HEK293 (cell line): ENCODE measurements at regions not wholly inside any gene's neighbourhood (a gene's known extent, or its start where the extent isn't known, plus 50 kb on each side); places are given as distances from the start of the nearest gene placed in this dataset.

Source experiments
- CTCF ChIA-PET: fragments of 350-600 bp; formaldehyde crosslinking; extraction: SDS; loops from one replicate; lab custom pipeline; 2021; ENCODE audit warnings: antibody characterized with exemption; lab: Yijun Ruan, JAX
- POLR2A ChIA-PET: fragments of 300-600 bp; formaldehyde crosslinking; extraction: SDS; loops from one replicate; lab custom pipeline; 2020; ENCODE audit warnings: antibody characterized with exemption, inconsistent platforms; lab: Yijun Ruan, JAX
- H3K27ac ChIP-seq: fragments of 200-500 bp; sonication (Bioruptor generic); 2 replicates; pipeline ENCODE4 v1.5.1; 2014; ENCODE audit warnings: low read depth, low read length, control low read depth, inconsistent platforms; ENCODE audit errors: extremely low read depth
- H3K36me3 ChIP-seq, 2 experiments: fragments of 200-500 bp in 1 of 2; sonication (Bioruptor generic) in 1 of 2; 1 replicate in 1 of 2; 2 replicates in 1 of 2; pipeline ENCODE4 v1.5.1; 2014 to 2017; ENCODE audit warnings: inconsistent platforms in 2 of 2, low read length in 2 of 2; ENCODE audit not compliant: control insufficient read depth in 2 of 2, insufficient read depth in 1 of 2
- H3K4me1 ChIP-seq: fragments of 200-500 bp; sonication (Bioruptor generic); 2 replicates; pipeline ENCODE4 v1.5.1; 2014; ENCODE audit warnings: mild to moderate bottlenecking, low read length, inconsistent platforms; ENCODE audit not compliant: control insufficient read depth, insufficient read depth
- H3K4me3 ChIP-seq: 2 replicates; pipeline ENCODE4 v1.5.1; 2011; ENCODE audit warnings: low read depth, mild to moderate bottlenecking, control low read depth, low read length, moderate library complexity
- H3K9me3 ChIP-seq: fragments of 200-500 bp; sonication (Bioruptor generic); 2 replicates; pipeline ENCODE4 v1.5.1; 2014; ENCODE audit warnings: low read depth, low read length, inconsistent platforms; ENCODE audit not compliant: control insufficient read depth, insufficient read depth
- GLI4 ChIP-seq: fragments of 450-650 bp; formaldehyde crosslinking; IDR thresholded peaks from 2 replicates; pipeline ENCODE4 v1.5.1; 2016; ENCODE audit warnings: missing biosample characterization, missing genetic modification characterization
- KLF9 ChIP-seq: fragments of 450-650 bp; formaldehyde crosslinking; IDR thresholded peaks from 2 replicates; pipeline ENCODE4 v1.5.1; 2016; ENCODE audit warnings: missing biosample characterization, missing genetic modification characterization, low read depth
- MYNN ChIP-seq: fragments of 450-650 bp; formaldehyde crosslinking; IDR thresholded peaks from 2 replicates; pipeline ENCODE4 v1.5.1; 2016; ENCODE audit warnings: missing biosample characterization, missing genetic modification characterization, borderline replicate concordance
- PRDM10 ChIP-seq: fragments of 450-650 bp; formaldehyde crosslinking; IDR thresholded peaks from 2 replicates; pipeline ENCODE4 v1.5.1; 2016; ENCODE audit warnings: missing biosample characterization, missing genetic modification characterization
- SCRT2 ChIP-seq: fragments of 450-650 bp; formaldehyde crosslinking; IDR thresholded peaks from 2 replicates; pipeline ENCODE4 v1.5.1; 2016; ENCODE audit warnings: missing biosample characterization, missing genetic modification characterization
- WT1 ChIP-seq: fragments of 450-650 bp; formaldehyde crosslinking; IDR thresholded peaks from 2 replicates; pipeline ENCODE4 v1.5.1; 2016; ENCODE audit warnings: missing biosample characterization, missing genetic modification characterization
- ZBTB17 ChIP-seq: fragments of 450-650 bp; formaldehyde crosslinking; IDR thresholded peaks from 2 replicates; pipeline ENCODE4 v1.5.1; 2016; ENCODE audit warnings: missing biosample characterization, missing genetic modification characterization
- ZBTB7A ChIP-seq: fragments of 450-650 bp; formaldehyde crosslinking; IDR thresholded peaks from 2 replicates; pipeline ENCODE4 v1.5.1; 2016; ENCODE audit warnings: low read depth, missing biosample characterization, missing genetic modification characterization
- ZBTB8A ChIP-seq: fragments of 450-650 bp; formaldehyde crosslinking; IDR thresholded peaks from 2 replicates; pipeline ENCODE4 v1.5.1; 2016; ENCODE audit warnings: missing biosample characterization, missing genetic modification characterization
- ZFP41 ChIP-seq: fragments of 450-650 bp; formaldehyde crosslinking; IDR thresholded peaks from 2 replicates; pipeline ENCODE4 v1.5.1; 2016; ENCODE audit warnings: missing biosample characterization, missing genetic modification characterization, borderline replicate concordance
- ZNF112 ChIP-seq: fragments of 450-650 bp; formaldehyde crosslinking; IDR thresholded peaks from 2 replicates; pipeline ENCODE4 v1.5.0; 2017; ENCODE audit warnings: missing biosample characterization, missing genetic modification characterization
- ZNF133 ChIP-seq: fragments of 450-650 bp; formaldehyde crosslinking; IDR thresholded peaks from 2 replicates; pipeline ENCODE4 v1.5.1; 2016; ENCODE audit warnings: missing biosample characterization, missing genetic modification characterization
- ZNF140 ChIP-seq: fragments of 450-650 bp; formaldehyde crosslinking; IDR thresholded peaks from 2 replicates; pipeline ENCODE4 v1.5.1; 2016; ENCODE audit warnings: missing biosample characterization, missing genetic modification characterization
- ZNF18 ChIP-seq: fragments of 450-650 bp; formaldehyde crosslinking; IDR thresholded peaks from 2 replicates; pipeline ENCODE4 v1.5.1; 2016; ENCODE audit warnings: missing biosample characterization, missing genetic modification characterization
- ZNF239 ChIP-seq: fragments of 450-650 bp; formaldehyde crosslinking; IDR thresholded peaks from 2 replicates; pipeline ENCODE4 v1.5.1; 2016; ENCODE audit warnings: missing biosample characterization, missing genetic modification characterization
- ZNF26 ChIP-seq: fragments of 450-650 bp; formaldehyde crosslinking; IDR thresholded peaks from 2 replicates; pipeline ENCODE4 v1.5.1; 2016; ENCODE audit warnings: missing biosample characterization, missing genetic modification characterization
- ZNF449 ChIP-seq: fragments of 450-650 bp; formaldehyde crosslinking; IDR thresholded peaks from 2 replicates; pipeline ENCODE4 v1.5.1; 2017; ENCODE audit warnings: missing biosample characterization, mild to moderate bottlenecking, missing genetic modification characterization, moderate library complexity
- ZNF514 ChIP-seq: fragments of 450-650 bp; formaldehyde crosslinking; IDR thresholded peaks from 2 replicates; pipeline ENCODE4 v1.5.1; 2016; ENCODE audit warnings: missing biosample characterization, missing genetic modification characterization
- ZNF555 ChIP-seq: fragments of 450-650 bp; formaldehyde crosslinking; conservative IDR thresholded peaks from 2 replicates; pipeline ENCODE4 v1.5.1; 2017; ENCODE audit warnings: missing biosample characterization, mild to moderate bottlenecking, missing genetic modification characterization, inconsistent platforms
- ZNF624 ChIP-seq: fragments of 450-650 bp; formaldehyde crosslinking; IDR thresholded peaks from 2 replicates; pipeline ENCODE4 v1.5.1; 2017; ENCODE audit warnings: missing biosample characterization, missing genetic modification characterization
- ZNF837 ChIP-seq: fragments of 450-650 bp; formaldehyde crosslinking; IDR thresholded peaks from 2 replicates; pipeline ENCODE4 v1.5.1; 2016; ENCODE audit warnings: missing biosample characterization, missing genetic modification characterization

GRCh38 chr2:118580651-118581050 lies 266.8 kb downstream of the EN1 start (continued):
- TF ChIP-seq ZNF449 (tag by site-specific recombination) (no peak), ZNF624 (no peak), ZNF112 (tag by site-specific recombination) (no peak), ZBTB8A (tag by site-specific recombination) (no peak), SCRT2 (tag by site-specific recombination) (no peak), ZNF555 (tag by site-specific recombination) (no peak), ZNF26 (no peak), PRDM10 (no peak)

GRCh38 chr2:118580107-118580506 lies 267.3 kb downstream of the EN1 start:
- CTCF ChIA-PET: interaction anchor here (1.7 kb wide), 1 partner anchor 276 kb away, joined by 4 read pairs; no protein-coding TSS in a partner anchor
- no peak for TF ChIP-seq MYNN
- TF ChIP-seq SCRT2 (tag by site-specific recombination): no peak
- TF ChIP-seq ZFP41 (tag by site-specific recombination): no peak
- no peak for TF ChIP-seq ZBTB17 (tag by site-specific recombination)
- TF ChIP-seq GLI4 (tag by site-specific recombination): no peak
- no peak for TF ChIP-seq ZNF140 (tag by site-specific recombination)
- no peak for TF ChIP-seq ZNF18
- no peak for TF ChIP-seq ZNF837 (tag by site-specific recombination)
- no peak for TF ChIP-seq ZBTB7A (tag by site-specific recombination)
- no peak for TF ChIP-seq WT1 (tag by site-specific recombination)
- no peak for TF ChIP-seq ZNF239 (tag by site-specific recombination)
- no peak for TF ChIP-seq KLF9 (tag by site-specific recombination)
- TF ChIP-seq ZNF133 (tag by site-specific recombination): no peak
- no peak for TF ChIP-seq ZNF514
- POLR2A ChIA-PET: no interaction called here
- no peak overlapping the region for H3K4me3 ChIP-seq
- no peaks in the 10 kb centered on the region for H3K36me3 ChIP-seq
- no peaks in the 10 kb centered on the region for H3K4me1 ChIP-seq
- no peaks in the 10 kb centered on the region for H3K9me3 ChIP-seq
- H3K27ac ChIP-seq: no peak overlapping the region
